Thymus (tissue), 11 donors: ENCODE measurements at regions not wholly inside any gene's neighbourhood (a gene's known extent, or its start where the extent isn't known, plus 50 kb on each side); places are given as distances from the start of the nearest gene placed in this dataset.

ENCODE experiments used
- DNase-seq, 9 donors: peaks; one replicate each; pipeline ENCODE4 v3.0.0-alpha.2; 2013; ENCODE audit warnings: low spot score in 9 of 9, low read depth in 6 of 9, missing footprints in 1 of 9
- H3K27ac ChIP-seq, 2 donors: one replicate each; pipeline ENCODE4 v1.5.1; 2013; ENCODE audit warnings: control low read depth in 1 of 2, low read depth in 1 of 2, low read length in 1 of 2, mild to moderate bottlenecking in 1 of 2, moderate library complexity in 1 of 2
- H3K27me3 ChIP-seq, 2 donors: one replicate each; pipeline ENCODE4 v1.5.1; 2013; ENCODE audit warnings: low read length in 1 of 2; ENCODE audit not compliant: control insufficient read depth in 2 of 2, insufficient read depth in 1 of 2
- H3K36me3 ChIP-seq, 2 donors: one replicate each; pipeline ENCODE4 v1.5.1; 2013; ENCODE audit warnings: low read length in 1 of 2, mild to moderate bottlenecking in 1 of 2, moderate library complexity in 1 of 2; ENCODE audit not compliant: control insufficient read depth in 2 of 2, insufficient read depth in 2 of 2
- H3K4me1 ChIP-seq, 2 donors: one replicate each; pipeline ENCODE4 v1.5.1; 2013; ENCODE audit warnings: low read length in 2 of 2; ENCODE audit not compliant: control insufficient read depth in 2 of 2, insufficient read depth in 2 of 2
- H3K4me3 ChIP-seq, 2 donors: one replicate each; pipeline ENCODE4 v1.5.1; 2013; ENCODE audit warnings: low read length in 2 of 2, control low read depth in 1 of 2, mild to moderate bottlenecking in 1 of 2
- H3K9me3 ChIP-seq, 2 donors: one replicate each; pipeline ENCODE4 v1.5.1; 2013; ENCODE audit warnings: low read length in 1 of 2, mild to moderate bottlenecking in 1 of 2; ENCODE audit not compliant: control insufficient read depth in 2 of 2, insufficient read depth in 1 of 2
- WGBS: extraction: QIAGEN DNeasy Blood & Tissue Kit; methylation state at CpG from one replicate; pipeline ENCODE4 v1.1.7; 2013; 5-methylcytosine and 5-hydroxymethylcytosine counted together
- donor health status: healthy.

GRCh38 chr7:155921086-155921803, 109.0 kb upstream of the SHH start:
- H3K27me3 ChIP-seq: peaks cover 0 to 2% of the 10 kb centered on the region in 2 donors
- no peak overlapping the region for H3K4me3 ChIP-seq
- DNase-seq: no peak
- no peak overlapping the region for H3K27ac ChIP-seq
- WGBS: 97% methylated on average over 12 of the region's 12 CpGs
- H3K36me3 ChIP-seq: no peaks in the 10 kb centered on the region
- peaks cover 0 to 3% of the 10 kb centered on the region in 2 donors for H3K9me3 ChIP-seq
- no peaks in the 10 kb centered on the region for H3K4me1 ChIP-seq

- WGBS: 96% methylated on average over 11 of the region's 11 CpGs
- Histone ChIP-seq H3K36me3 (no peaks in the 10 kb centered on the region), H3K4me1 (no peaks in the 10 kb centered on the region), H3K27me3 (peaks cover 0 to 2% of the 10 kb centered on the region in 2 donors), H3K4me3 (no peak overlapping the region), H3K27ac (no peak overlapping the region), H3K9me3 (no peaks in the 10 kb centered on the region)
- no peak for DNase-seq
Measured at GRCh38 chr7:155920068-155920461, 107.8 kb upstream of the SHH start.

GRCh38 chr7:155919391-155920067, 107.3 kb upstream of the SHH start:
- no peak overlapping the region for H3K4me3 ChIP-seq

GRCh38 chr7:155918720-155919390, 106.6 kb upstream of the SHH start:
- DNase-seq: no peak
- 84% methylated on average over 14 of the region's 14 CpGs for WGBS
- Histone ChIP-seq H3K4me3 (no peak overlapping the region), H3K4me1 (no peaks in the 10 kb centered on the region), H3K27ac (no peak overlapping the region), H3K27me3 (peaks cover 0 to 2% of the 10 kb centered on the region in 2 donors), H3K36me3 (no peaks in the 10 kb centered on the region), H3K9me3 (no peaks in the 10 kb centered on the region)

More at GRCh38 chr7:155919391-155920067, 107.3 kb upstream of the SHH start:
- 90% methylated on average over 13 of the region's 13 CpGs for WGBS
- Histone ChIP-seq H3K4me1 (no peaks in the 10 kb centered on the region), H3K9me3 (no peaks in the 10 kb centered on the region), H3K36me3 (no peaks in the 10 kb centered on the region), H3K27ac (no peak overlapping the region), H3K27me3 (peaks cover 0 to 2% of the 10 kb centered on the region in 2 donors)
- no peak for DNase-seq

GRCh38 chr7:155917836-155918430, 105.7 kb upstream of the SHH start:
- no peaks in the 10 kb centered on the region for H3K4me1 ChIP-seq
- no peak overlapping the region for H3K27ac ChIP-seq
- H3K9me3 ChIP-seq: no peaks in the 10 kb centered on the region
- no peaks in the 10 kb centered on the region for H3K36me3 ChIP-seq
- no peak overlapping the region for H3K4me3 ChIP-seq
- peaks cover 0 to 2% of the 10 kb centered on the region in 2 donors for H3K27me3 ChIP-seq
- DNase-seq: no peak
- 76% methylated on average over 9 of the region's 9 CpGs for WGBS

GRCh38 chr7:155916926-155917655, 104.8 kb upstream of the SHH start:
- H3K27me3 ChIP-seq: no peaks in the 10 kb centered on the region
- DNase-seq: no peak
- H3K36me3 ChIP-seq: no peaks in the 10 kb centered on the region
- no peaks in the 10 kb centered on the region for H3K9me3 ChIP-seq
- H3K27ac ChIP-seq: no peak overlapping the region
- H3K4me1 ChIP-seq: no peaks in the 10 kb centered on the region
- no peak overlapping the region for H3K4me3 ChIP-seq
- 85% methylated on average over 12 of the region's 12 CpGs for WGBS

GRCh38 chr7:155914341-155914740, 102.1 kb upstream of the SHH start:
- Histone ChIP-seq H3K4me1 (no peaks in the 10 kb centered on the region), H3K27me3 (no peaks in the 10 kb centered on the region), H3K27ac (no peak overlapping the region), H3K36me3 (no peaks in the 10 kb centered on the region), H3K4me3 (no peak overlapping the region), H3K9me3 (peaks cover 2 to 9% of the 10 kb centered on the region in 2 donors)
- WGBS: 85% methylated on average over 10 of the region's 10 CpGs
- DNase-seq: no peak

- Histone ChIP-seq H3K4me3 (no peak overlapping the region), H3K36me3 (no peaks in the 10 kb centered on the region), H3K4me1 (no peaks in the 10 kb centered on the region), H3K27me3 (no peaks in the 10 kb centered on the region), H3K27ac (no peak overlapping the region), H3K9me3 (peaks cover 2 to 11% of the 10 kb centered on the region in 2 donors)
- WGBS: 90% methylated on average over 11 of the region's 11 CpGs
- DNase-seq: no peak
Measured at GRCh38 chr7:155913719-155914118, 101.5 kb upstream of the SHH start.
